Testis (tissue), 2 donors: ENCODE measurements at regions not wholly inside any gene's neighbourhood (a gene's known extent, or its start where the extent isn't known, plus 50 kb on each side); places are given as distances from the start of the nearest gene placed in this dataset.

Experiments
- CTCF ChIP-seq, 3 experiments: fragments of 450-650 bp in 2 of 3; fragments of 200-600 bp in 1 of 3; sonication (generic) in 1 of 3; IDR thresholded peaks; one replicate each; pipeline ENCODE4 v1.5.1; 2016 to 2019; ENCODE audit warnings: antibody characterized with exemption in 3 of 3, mild to moderate bottlenecking in 2 of 3, moderate library complexity in 1 of 3
- POLR2A ChIP-seq: fragments of 450-650 bp; IDR thresholded peaks from one replicate; pipeline ENCODE4 v1.6.1; 2017; ENCODE audit warnings: antibody characterized with exemption, mild to moderate bottlenecking, moderate library complexity

GRCh38 chr9:107683566-107683965 is 194.0 kb upstream of the KLF4 start:
- no peak for TF ChIP-seq POLR2A
- TF ChIP-seq CTCF (IDR thresholded peaks at IDR 0.05) = no peak
